ENCODE measurements at regions not wholly inside any gene's neighbourhood (a gene's known extent, or its start where the extent isn't known, plus 50 kb on each side); places are given as distances from the start of the nearest gene placed in this dataset.
"Not testable (repeated sequence)": the region's sequence is repeated elsewhere in the genome, so short reads cannot be mapped to it uniquely, and the experiment has no call there.

- H3K36me3 Mint-ChIP-seq (ENCODE audit: low read depth), result no peaks in the 10 kb centered on the region
- H3K4me1 Mint-ChIP-seq (ENCODE audit: low read depth), result no peaks in the 10 kb centered on the region
- H3K9me3 Mint-ChIP-seq, result peaks cover 35% of the 10 kb centered on the region
- H3K4me3 Mint-ChIP-seq, result no peak overlapping the region
- no peak for DNase-seq (ENCODE audit: low spot score)
- intact Hi-C loops (cut with micrococcal nuclease), result no loop called here
- no peak overlapping the region for H3K27ac Mint-ChIP-seq
- H3K27me3 Mint-ChIP-seq (ENCODE audit: insufficient read depth), result no peaks in the 10 kb centered on the region
These were observed 622.9 kb upstream of the MBL2 start for GRCh38 chr10:53395449-53395848.

GRCh38 chr10:53387562-53387961 lies 615.0 kb upstream of the MBL2 start:
- intact Hi-C loops (cut with micrococcal nuclease), result no loop called here
- Mint-ChIP-seq H3K4me3 (no peak overlapping the region), H3K27me3 (ENCODE audit: insufficient read depth) (no peaks in the 10 kb centered on the region), H3K36me3 (ENCODE audit: low read depth) (no peaks in the 10 kb centered on the region), H3K9me3 (peaks cover 7% of the 10 kb centered on the region), H3K4me1 (ENCODE audit: low read depth) (no peaks in the 10 kb centered on the region), H3K27ac (no peak overlapping the region)
- no peak for DNase-seq (ENCODE audit: low spot score)

GRCh38 chr10:53382543-53382942 lies 610.0 kb upstream of the MBL2 start:
- H3K9me3 Mint-ChIP-seq, result peaks cover 9% of the 10 kb centered on the region
- no peaks in the 10 kb centered on the region for H3K36me3 Mint-ChIP-seq (ENCODE audit: low read depth)
- no peak overlapping the region for H3K4me3 Mint-ChIP-seq
- no peaks in the 10 kb centered on the region for H3K4me1 Mint-ChIP-seq (ENCODE audit: low read depth)
- no peak for DNase-seq (ENCODE audit: low spot score)
- H3K27me3 Mint-ChIP-seq (ENCODE audit: insufficient read depth), result no peaks in the 10 kb centered on the region
- no peak overlapping the region for H3K27ac Mint-ChIP-seq
- intact Hi-C loops (cut with micrococcal nuclease), result no loop called here

- intact Hi-C loops (cut with micrococcal nuclease), result no loop called here
These were observed 607.4 kb upstream of the MBL2 start for GRCh38 chr10:53379956-53380355.

GRCh38 chr10:53370347-53370746 lies 597.8 kb upstream of the MBL2 start:
- Mint-ChIP-seq H3K27ac (no peak overlapping the region), H3K36me3 (ENCODE audit: low read depth) (no peaks in the 10 kb centered on the region), H3K27me3 (ENCODE audit: insufficient read depth) (no peaks in the 10 kb centered on the region), H3K9me3 (peaks cover 9% of the 10 kb centered on the region), H3K4me1 (ENCODE audit: low read depth) (no peaks in the 10 kb centered on the region), H3K4me3 (no peak overlapping the region)
- no peak for DNase-seq (ENCODE audit: low spot score)
- intact Hi-C loops (cut with micrococcal nuclease), result no loop called here

More at GRCh38 chr10:53379956-53380355, 607.4 kb upstream of the MBL2 start:
- DNase-seq (ENCODE audit: low spot score), result no peak
- H3K9me3 Mint-ChIP-seq, result peaks cover 13% of the 10 kb centered on the region
- H3K36me3 Mint-ChIP-seq (ENCODE audit: low read depth), result no peaks in the 10 kb centered on the region
- no peak overlapping the region for H3K27ac Mint-ChIP-seq
- no peaks in the 10 kb centered on the region for H3K4me1 Mint-ChIP-seq (ENCODE audit: low read depth)
- H3K4me3 Mint-ChIP-seq, result no peak overlapping the region
- no peaks in the 10 kb centered on the region for H3K27me3 Mint-ChIP-seq (ENCODE audit: insufficient read depth)

- Mint-ChIP-seq H3K4me3 (no peak overlapping the region), H3K36me3 (ENCODE audit: low read depth) (no peaks in the 10 kb centered on the region), H3K27me3 (ENCODE audit: insufficient read depth) (no peaks in the 10 kb centered on the region), H3K9me3 (peaks cover 4% of the 10 kb centered on the region), H3K4me1 (ENCODE audit: low read depth) (no peaks in the 10 kb centered on the region), H3K27ac (no peak overlapping the region)
- intact Hi-C loops (cut with micrococcal nuclease), result loop anchor here (5.0 kb wide), 1 partner anchor 140 kb away; no protein-coding TSS in a partner anchor
- DNase-seq (ENCODE audit: low spot score), result no peak
These were observed 589.4 kb upstream of the MBL2 start for GRCh38 chr10:53361936-53362335.

- no peak overlapping the region for H3K4me3 Mint-ChIP-seq
- no peaks in the 10 kb centered on the region for H3K4me1 Mint-ChIP-seq (ENCODE audit: low read depth)
- no peak for DNase-seq (ENCODE audit: low spot score)
- no peaks in the 10 kb centered on the region for H3K36me3 Mint-ChIP-seq (ENCODE audit: low read depth)
- H3K27me3 Mint-ChIP-seq (ENCODE audit: insufficient read depth), result no peaks in the 10 kb centered on the region
- H3K9me3 Mint-ChIP-seq, result peaks cover 4% of the 10 kb centered on the region
- intact Hi-C loops (cut with micrococcal nuclease), result loop anchor here (5.0 kb wide), 1 partner anchor 141 kb away; no protein-coding TSS in a partner anchor
- no peak overlapping the region for H3K27ac Mint-ChIP-seq
These were observed 588.7 kb upstream of the MBL2 start for GRCh38 chr10:53361281-53361680.

GRCh38 chr10:53358978-53359377 lies 586.4 kb upstream of the MBL2 start:
- H3K27me3 Mint-ChIP-seq (ENCODE audit: insufficient read depth); H3K27ac Mint-ChIP-seq; H3K36me3 Mint-ChIP-seq (ENCODE audit: low read depth); DNase-seq (ENCODE audit: low spot score); H3K4me3 Mint-ChIP-seq; H3K9me3 Mint-ChIP-seq; H3K4me1 Mint-ChIP-seq (ENCODE audit: low read depth); intact Hi-C loops (cut with micrococcal nuclease): not testable (repeated sequence)

GRCh38 chr10:53358536-53358935 lies 586.0 kb upstream of the MBL2 start:
- intact Hi-C loops (cut with micrococcal nuclease), result no loop called here
- Mint-ChIP-seq H3K27ac (no peak overlapping the region), H3K36me3 (ENCODE audit: low read depth) (no peaks in the 10 kb centered on the region), H3K4me1 (ENCODE audit: low read depth) (no peaks in the 10 kb centered on the region), H3K4me3 (no peak overlapping the region), H3K27me3 (ENCODE audit: insufficient read depth) (no peaks in the 10 kb centered on the region), H3K9me3 (peaks cover 8% of the 10 kb centered on the region)
- no peak for DNase-seq (ENCODE audit: low spot score)

GRCh38 chr10:53357587-53357986 lies 585.0 kb upstream of the MBL2 start:
- H3K4me3 Mint-ChIP-seq, result no peak overlapping the region
- no peaks in the 10 kb centered on the region for H3K27me3 Mint-ChIP-seq (ENCODE audit: insufficient read depth)
- no peak overlapping the region for H3K27ac Mint-ChIP-seq
- intact Hi-C loops (cut with micrococcal nuclease), result no loop called here
- H3K9me3 Mint-ChIP-seq, result peaks cover 8% of the 10 kb centered on the region
- no peaks in the 10 kb centered on the region for H3K4me1 Mint-ChIP-seq (ENCODE audit: low read depth)
- H3K36me3 Mint-ChIP-seq (ENCODE audit: low read depth), result no peaks in the 10 kb centered on the region
- no peak for DNase-seq (ENCODE audit: low spot score)

GRCh38 chr10:53356616-53357349 lies 584.2 kb upstream of the MBL2 start:
- intact Hi-C loops (cut with micrococcal nuclease), result no loop called here
- no peaks in the 10 kb centered on the region for H3K27me3 Mint-ChIP-seq (ENCODE audit: insufficient read depth)
- H3K27ac Mint-ChIP-seq, result no peak overlapping the region

GRCh38 chr10:53342531-53342930 lies 569.9 kb upstream of the MBL2 start:
- H3K27me3 Mint-ChIP-seq (ENCODE audit: insufficient read depth), result not testable (repeated sequence)

More at GRCh38 chr10:53356616-53357349, 584.2 kb upstream of the MBL2 start:
- Mint-ChIP-seq H3K4me3 (no peak overlapping the region), H3K4me1 (ENCODE audit: low read depth) (no peaks in the 10 kb centered on the region), H3K36me3 (ENCODE audit: low read depth) (no peaks in the 10 kb centered on the region), H3K9me3 (peaks cover 8% of the 10 kb centered on the region)
- no peak for DNase-seq (ENCODE audit: low spot score)

GRCh38 chr10:53338199-53338598 lies 565.6 kb upstream of the MBL2 start:
- not testable (repeated sequence) for H3K4me1 Mint-ChIP-seq (ENCODE audit: low read depth); H3K27ac Mint-ChIP-seq; H3K27me3 Mint-ChIP-seq (ENCODE audit: insufficient read depth)

More at GRCh38 chr10:53342531-53342930, 569.9 kb upstream of the MBL2 start:
- DNase-seq (ENCODE audit: low spot score); H3K4me1 Mint-ChIP-seq (ENCODE audit: low read depth); H3K4me3 Mint-ChIP-seq; H3K9me3 Mint-ChIP-seq; H3K36me3 Mint-ChIP-seq (ENCODE audit: low read depth); H3K27ac Mint-ChIP-seq; intact Hi-C loops (cut with micrococcal nuclease): not testable (repeated sequence)

More at GRCh38 chr10:53338199-53338598, 565.6 kb upstream of the MBL2 start:
- H3K36me3 Mint-ChIP-seq (ENCODE audit: low read depth); DNase-seq (ENCODE audit: low spot score); H3K4me3 Mint-ChIP-seq; intact Hi-C loops (cut with micrococcal nuclease): not testable (repeated sequence)
- H3K9me3 Mint-ChIP-seq, result peaks cover 21% of the 10 kb centered on the region
